ENCODE measurements at regions not wholly inside any gene's neighbourhood (a gene's known extent, or its start where the extent isn't known, plus 50 kb on each side); places are given as distances from the start of the nearest gene placed in this dataset.

GRCh38 chr2:21580391-21580790 is 456.6 kb downstream of the TDRD15 start:
- TF ChIP-seq CTCF (conservative IDR thresholded peaks at IDR 0.05), result no peak
- Mint-ChIP-seq H3K27ac (no peak overlapping the region), H3K4me1 (ENCODE audit: unreplicated experiment) (no peaks in the 10 kb centered on the region), H3K4me3 (no peak overlapping the region), H3K36me3 (no peaks in the 10 kb centered on the region), H3K9me3 (no peaks in the 10 kb centered on the region), H3K27me3 (no peaks in the 10 kb centered on the region)
- no peak for DNase-seq (ENCODE audit: extremely low spot score, unreplicated experiment)

GRCh38 chr2:21585881-21586280 is 462.1 kb downstream of the TDRD15 start:
- H3K4me1 Mint-ChIP-seq (ENCODE audit: unreplicated experiment), result no peaks in the 10 kb centered on the region
- H3K4me3 Mint-ChIP-seq, result no peak overlapping the region
- H3K36me3 Mint-ChIP-seq, result no peaks in the 10 kb centered on the region
- TF ChIP-seq CTCF (conservative IDR thresholded peaks at IDR 0.05), result no peak
- no peak for DNase-seq (ENCODE audit: extremely low spot score, unreplicated experiment)
- H3K27me3 Mint-ChIP-seq, result no peaks in the 10 kb centered on the region
- H3K27ac Mint-ChIP-seq, result no peak overlapping the region
- H3K9me3 Mint-ChIP-seq, result no peaks in the 10 kb centered on the region

GRCh38 chr2:21590026-21590690 is 466.4 kb downstream of the TDRD15 start:
- TF ChIP-seq CTCF (conservative IDR thresholded peaks at IDR 0.05), result no peak

GRCh38 chr2:21591926-21592325 is 468.2 kb downstream of the TDRD15 start:
- Mint-ChIP-seq H3K9me3 (no peaks in the 10 kb centered on the region), H3K4me1 (ENCODE audit: unreplicated experiment) (no peaks in the 10 kb centered on the region), H3K27ac (no peak overlapping the region), H3K4me3 (no peak overlapping the region), H3K27me3 (no peaks in the 10 kb centered on the region), H3K36me3 (no peaks in the 10 kb centered on the region)
- no peak for TF ChIP-seq CTCF (conservative IDR thresholded peaks at IDR 0.05)
- no peak for DNase-seq (ENCODE audit: extremely low spot score, unreplicated experiment)

More at GRCh38 chr2:21590026-21590690, 466.4 kb downstream of the TDRD15 start:
- no peak overlapping the region for H3K4me3 Mint-ChIP-seq
- no peak for DNase-seq (ENCODE audit: extremely low spot score, unreplicated experiment)
- no peaks in the 10 kb centered on the region for H3K27me3 Mint-ChIP-seq
- no peaks in the 10 kb centered on the region for H3K4me1 Mint-ChIP-seq (ENCODE audit: unreplicated experiment)
- H3K9me3 Mint-ChIP-seq, result no peaks in the 10 kb centered on the region
- H3K36me3 Mint-ChIP-seq, result no peaks in the 10 kb centered on the region
- H3K27ac Mint-ChIP-seq, result no peak overlapping the region

GRCh38 chr2:21599417-21599816 is 475.6 kb downstream of the TDRD15 start:
- H3K9me3 Mint-ChIP-seq, result no peaks in the 10 kb centered on the region
- no peak for DNase-seq (ENCODE audit: extremely low spot score, unreplicated experiment)
- H3K36me3 Mint-ChIP-seq, result no peaks in the 10 kb centered on the region
- H3K27me3 Mint-ChIP-seq, result no peaks in the 10 kb centered on the region
- no peak overlapping the region for H3K4me3 Mint-ChIP-seq
- H3K4me1 Mint-ChIP-seq (ENCODE audit: unreplicated experiment), result peaks cover 4% of the 10 kb centered on the region
- no peak overlapping the region for H3K27ac Mint-ChIP-seq
- TF ChIP-seq CTCF (conservative IDR thresholded peaks at IDR 0.05), result no peak
